ENCODE measurements at regions not wholly inside any gene's neighbourhood (a gene's known extent, or its start where the extent isn't known, plus 50 kb on each side); places are given as distances from the start of the nearest gene placed in this dataset.

DNA sequence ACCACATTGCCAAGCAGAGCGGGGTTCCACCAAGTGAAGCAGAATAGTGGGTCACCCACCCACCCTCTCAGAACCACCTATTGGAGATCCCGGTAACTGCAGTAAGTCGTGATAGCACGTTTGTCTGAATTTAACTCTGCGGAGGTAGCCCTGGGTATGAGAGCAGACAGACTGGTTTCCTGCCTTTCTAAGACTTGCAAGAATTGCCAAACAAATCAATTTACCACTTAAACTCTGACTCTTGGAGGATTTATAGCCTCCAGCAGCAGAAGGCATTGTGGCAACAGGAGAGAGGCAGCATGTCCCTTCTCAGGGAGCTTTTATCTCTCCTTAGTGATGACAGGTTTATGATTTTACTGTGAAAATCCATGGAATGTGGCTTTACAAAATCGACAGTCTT, 287.9 kb upstream of the FMN2 start:
- TF ChIP-seq POLR2AphosphoS5 (IDR thresholded peaks at IDR 0.05) (no peak), POLR2A (IDR thresholded peaks at IDR 0.05) (no peak), EP300 (IDR thresholded peaks at IDR 0.05) (no peak)
- TF ChIP-seq, protein P1, sequence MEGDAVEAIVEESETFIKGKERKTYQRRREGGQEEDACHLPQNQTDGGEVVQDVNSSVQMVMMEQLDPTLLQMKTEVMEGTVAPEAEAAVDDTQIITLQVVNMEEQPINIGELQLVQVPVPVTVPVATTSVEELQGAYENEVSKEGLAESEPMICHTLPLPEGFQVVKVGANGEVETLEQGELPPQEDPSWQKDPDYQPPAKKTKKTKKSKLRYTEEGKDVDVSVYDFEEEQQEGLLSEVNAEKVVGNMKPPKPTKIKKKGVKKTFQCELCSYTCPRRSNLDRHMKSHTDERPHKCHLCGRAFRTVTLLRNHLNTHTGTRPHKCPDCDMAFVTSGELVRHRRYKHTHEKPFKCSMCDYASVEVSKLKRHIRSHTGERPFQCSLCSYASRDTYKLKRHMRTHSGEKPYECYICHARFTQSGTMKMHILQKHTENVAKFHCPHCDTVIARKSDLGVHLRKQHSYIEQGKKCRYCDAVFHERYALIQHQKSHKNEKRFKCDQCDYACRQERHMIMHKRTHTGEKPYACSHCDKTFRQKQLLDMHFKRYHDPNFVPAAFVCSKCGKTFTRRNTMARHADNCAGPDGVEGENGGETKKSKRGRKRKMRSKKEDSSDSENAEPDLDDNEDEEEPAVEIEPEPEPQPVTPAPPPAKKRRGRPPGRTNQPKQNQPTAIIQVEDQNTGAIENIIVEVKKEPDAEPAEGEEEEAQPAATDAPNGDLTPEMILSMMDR (IDR thresholded peaks at IDR 0.05): no peak
